HEK293 (cell line): ENCODE measurements at regions not wholly inside any gene's neighbourhood (a gene's known extent, or its start where the extent isn't known, plus 50 kb on each side); places are given as distances from the start of the nearest gene placed in this dataset.

Source experiments
- CTCF ChIA-PET: fragments of 350-600 bp; formaldehyde crosslinking; extraction: SDS; loops from one replicate; lab custom pipeline; 2021; ENCODE audit warnings: antibody characterized with exemption; lab: Yijun Ruan, JAX
- POLR2A ChIA-PET: fragments of 300-600 bp; formaldehyde crosslinking; extraction: SDS; loops from one replicate; lab custom pipeline; 2020; ENCODE audit warnings: antibody characterized with exemption, inconsistent platforms; lab: Yijun Ruan, JAX
- H3K27ac ChIP-seq: fragments of 200-500 bp; sonication (Bioruptor generic); 2 replicates; pipeline ENCODE4 v1.5.1; 2014; ENCODE audit warnings: low read depth, low read length, control low read depth, inconsistent platforms; ENCODE audit errors: extremely low read depth
- H3K36me3 ChIP-seq, 2 experiments: fragments of 200-500 bp in 1 of 2; sonication (Bioruptor generic) in 1 of 2; 1 replicate in 1 of 2; 2 replicates in 1 of 2; pipeline ENCODE4 v1.5.1; 2014 to 2017; ENCODE audit warnings: inconsistent platforms in 2 of 2, low read length in 2 of 2; ENCODE audit not compliant: control insufficient read depth in 2 of 2, insufficient read depth in 1 of 2
- H3K4me1 ChIP-seq: fragments of 200-500 bp; sonication (Bioruptor generic); 2 replicates; pipeline ENCODE4 v1.5.1; 2014; ENCODE audit warnings: mild to moderate bottlenecking, low read length, inconsistent platforms; ENCODE audit not compliant: control insufficient read depth, insufficient read depth
- H3K4me3 ChIP-seq: 2 replicates; pipeline ENCODE4 v1.5.1; 2011; ENCODE audit warnings: low read depth, mild to moderate bottlenecking, control low read depth, low read length, moderate library complexity
- H3K9me3 ChIP-seq: fragments of 200-500 bp; sonication (Bioruptor generic); 2 replicates; pipeline ENCODE4 v1.5.1; 2014; ENCODE audit warnings: low read depth, low read length, inconsistent platforms; ENCODE audit not compliant: control insufficient read depth, insufficient read depth
- FEZF1 ChIP-seq: fragments of 450-650 bp; formaldehyde crosslinking; IDR thresholded peaks from 2 replicates; pipeline ENCODE4 v1.5.1; 2016; ENCODE audit warnings: missing biosample characterization, missing genetic modification characterization
- KLF10 ChIP-seq: fragments of 450-650 bp; IDR thresholded peaks from 2 replicates; pipeline ENCODE4 v1.5.1; 2018; ENCODE audit warnings: missing biosample characterization, mild to moderate bottlenecking, missing genetic modification characterization
- ZFP69B ChIP-seq: fragments of 450-650 bp; formaldehyde crosslinking; IDR thresholded peaks from 2 replicates; pipeline ENCODE4 v1.5.1; 2016; ENCODE audit warnings: missing biosample characterization, missing genetic modification characterization
- ZNF121 ChIP-seq: fragments of 450-650 bp; formaldehyde crosslinking; IDR thresholded peaks from 2 replicates; pipeline ENCODE4 v1.5.1; 2016; ENCODE audit warnings: missing biosample characterization, missing genetic modification characterization
- ZNF175 ChIP-seq: fragments of 450-650 bp; formaldehyde crosslinking; IDR thresholded peaks from 2 replicates; pipeline ENCODE4 v1.5.1; 2016; ENCODE audit warnings: missing biosample characterization, missing genetic modification characterization
- ZNF211 ChIP-seq: fragments of 450-650 bp; formaldehyde crosslinking; IDR thresholded peaks from 2 replicates; pipeline ENCODE4 v1.5.1; 2016; ENCODE audit warnings: low read depth, missing biosample characterization, missing genetic modification characterization
- ZNF239 ChIP-seq: fragments of 450-650 bp; formaldehyde crosslinking; IDR thresholded peaks from 2 replicates; pipeline ENCODE4 v1.5.1; 2016; ENCODE audit warnings: missing biosample characterization, missing genetic modification characterization
- ZNF266 ChIP-seq: fragments of 450-650 bp; formaldehyde crosslinking; IDR thresholded peaks from 2 replicates; pipeline ENCODE4 v1.5.1; 2016; ENCODE audit warnings: missing biosample characterization, missing genetic modification characterization, low read depth
- ZNF548 ChIP-seq: fragments of 450-650 bp; formaldehyde crosslinking; IDR thresholded peaks from 2 replicates; pipeline ENCODE4 v1.5.1; 2016; ENCODE audit warnings: missing biosample characterization, missing genetic modification characterization
- ZNF555 ChIP-seq: fragments of 450-650 bp; formaldehyde crosslinking; conservative IDR thresholded peaks from 2 replicates; pipeline ENCODE4 v1.5.1; 2017; ENCODE audit warnings: missing biosample characterization, mild to moderate bottlenecking, missing genetic modification characterization, inconsistent platforms
- ZNF571 ChIP-seq: fragments of 450-650 bp; formaldehyde crosslinking; IDR thresholded peaks from 2 replicates; pipeline ENCODE4 v1.5.0; 2017; ENCODE audit warnings: missing biosample characterization, missing genetic modification characterization
- ZNF768 ChIP-seq: fragments of 450-650 bp; formaldehyde crosslinking; IDR thresholded peaks from 2 replicates; pipeline ENCODE4 v1.5.1; 2018; ENCODE audit warnings: missing biosample characterization, mild to moderate bottlenecking, missing genetic modification characterization
- ZNF776 ChIP-seq: fragments of 450-650 bp; formaldehyde crosslinking; IDR thresholded peaks from 2 replicates; pipeline ENCODE4 v1.5.0; 2017; ENCODE audit warnings: missing biosample characterization, missing genetic modification characterization, borderline replicate concordance
- ZNF837 ChIP-seq: fragments of 450-650 bp; formaldehyde crosslinking; IDR thresholded peaks from 2 replicates; pipeline ENCODE4 v1.5.1; 2016; ENCODE audit warnings: missing biosample characterization, missing genetic modification characterization
- TF ChIP-seq, protein P1 (sequence below): fragments of 450-650 bp; formaldehyde crosslinking; IDR thresholded peaks from 2 replicates; pipeline ENCODE4 v1.5.1; 2016; ENCODE audit warnings: missing biosample characterization, missing genetic modification characterization
- TF ChIP-seq, protein P2 (sequence below): fragments of 450-650 bp; formaldehyde crosslinking; IDR thresholded peaks from 2 replicates; pipeline ENCODE4 v1.5.1; 2016; ENCODE audit warnings: missing biosample characterization, missing genetic modification characterization, borderline replicate concordance
- TF ChIP-seq, protein P3 (sequence below): fragments of 450-650 bp; formaldehyde crosslinking; IDR thresholded peaks from 2 replicates; pipeline ENCODE4 v1.5.1; 2016; ENCODE audit warnings: missing biosample characterization, missing genetic modification characterization

DNA sequence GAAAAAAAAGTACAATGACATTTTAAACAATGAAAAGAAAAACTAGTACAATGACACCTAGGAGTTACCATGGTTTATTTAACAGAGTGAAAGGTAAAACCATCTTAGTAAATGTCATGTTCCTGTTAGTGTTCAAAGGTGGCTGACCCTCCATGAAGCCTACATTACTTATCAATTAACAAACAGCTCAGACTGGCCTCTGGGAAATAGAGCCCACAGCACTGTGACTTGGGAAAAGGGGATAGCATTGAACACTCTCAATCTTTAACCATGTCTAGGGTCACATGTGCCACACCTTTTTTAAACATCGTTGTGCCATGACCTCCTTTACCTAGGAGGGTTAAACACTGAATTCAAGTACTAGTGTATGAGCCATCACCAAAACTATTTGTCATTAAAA is 106.3 kb upstream of the SOX5 start:
- CTCF ChIA-PET: no interaction called here
- POLR2A ChIA-PET: no interaction called here
- H3K4me3 ChIP-seq: no peak overlapping the region
- H3K4me1 ChIP-seq: no peaks in the 10 kb centered on the region
- no peak for TF ChIP-seq ZNF175 (tag by site-specific recombination)
- no peak for TF ChIP-seq ZNF239
- TF ChIP-seq FEZF1 (tag by site-specific recombination): no peak
- TF ChIP-seq ZNF768 (tag by site-specific recombination): no peak
- TF ChIP-seq ZNF776 (tag by site-specific recombination): no peak
- no peak for TF ChIP-seq ZNF121 (tag by site-specific recombination)
- no peak for TF ChIP-seq ZNF548
- TF ChIP-seq ZNF266 (tag by site-specific recombination): no peak
- TF ChIP-seq ZNF837: no peak
- no peaks in the 10 kb centered on the region for H3K9me3 ChIP-seq
- H3K36me3 ChIP-seq: no peaks in the 10 kb centered on the region
- H3K27ac ChIP-seq: no peak overlapping the region

DNA sequence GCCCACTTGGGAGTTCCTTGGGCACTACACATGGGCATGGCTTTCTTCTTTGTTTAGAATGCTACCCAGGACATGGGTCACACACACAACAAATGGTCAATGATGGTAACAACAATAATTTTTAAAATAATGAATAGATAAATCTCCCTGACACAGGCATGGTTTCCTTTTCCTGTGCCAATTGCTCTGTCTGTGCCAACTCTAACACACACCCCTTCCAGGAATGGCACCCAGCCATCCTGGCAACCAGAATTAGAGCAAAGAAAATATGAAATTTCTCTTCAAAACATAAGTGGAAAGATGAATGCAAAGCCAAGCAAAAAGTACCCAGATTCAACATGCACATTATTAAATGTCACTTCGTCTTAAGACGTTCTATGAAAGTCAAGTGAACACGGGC is 104.9 kb upstream of the SOX5 start:
- CTCF ChIA-PET: no interaction called here
- no peak for TF ChIP-seq KLF10
- TF ChIP-seq, protein P1, sequence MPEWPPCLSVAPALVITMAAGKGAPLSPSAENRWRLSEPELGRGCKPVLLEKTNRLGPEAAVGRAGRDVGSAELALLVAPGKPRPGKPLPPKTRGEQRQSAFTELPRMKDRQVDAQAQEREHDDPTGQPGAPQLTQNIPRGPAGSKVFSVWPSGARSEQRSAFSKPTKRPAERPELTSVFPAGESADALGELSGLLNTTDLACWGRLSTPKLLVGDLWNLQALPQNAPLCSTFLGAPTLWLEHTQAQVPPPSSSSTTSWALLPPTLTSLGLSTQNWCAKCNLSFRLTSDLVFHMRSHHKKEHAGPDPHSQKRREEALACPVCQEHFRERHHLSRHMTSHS: no peak
- TF ChIP-seq, protein P2, sequence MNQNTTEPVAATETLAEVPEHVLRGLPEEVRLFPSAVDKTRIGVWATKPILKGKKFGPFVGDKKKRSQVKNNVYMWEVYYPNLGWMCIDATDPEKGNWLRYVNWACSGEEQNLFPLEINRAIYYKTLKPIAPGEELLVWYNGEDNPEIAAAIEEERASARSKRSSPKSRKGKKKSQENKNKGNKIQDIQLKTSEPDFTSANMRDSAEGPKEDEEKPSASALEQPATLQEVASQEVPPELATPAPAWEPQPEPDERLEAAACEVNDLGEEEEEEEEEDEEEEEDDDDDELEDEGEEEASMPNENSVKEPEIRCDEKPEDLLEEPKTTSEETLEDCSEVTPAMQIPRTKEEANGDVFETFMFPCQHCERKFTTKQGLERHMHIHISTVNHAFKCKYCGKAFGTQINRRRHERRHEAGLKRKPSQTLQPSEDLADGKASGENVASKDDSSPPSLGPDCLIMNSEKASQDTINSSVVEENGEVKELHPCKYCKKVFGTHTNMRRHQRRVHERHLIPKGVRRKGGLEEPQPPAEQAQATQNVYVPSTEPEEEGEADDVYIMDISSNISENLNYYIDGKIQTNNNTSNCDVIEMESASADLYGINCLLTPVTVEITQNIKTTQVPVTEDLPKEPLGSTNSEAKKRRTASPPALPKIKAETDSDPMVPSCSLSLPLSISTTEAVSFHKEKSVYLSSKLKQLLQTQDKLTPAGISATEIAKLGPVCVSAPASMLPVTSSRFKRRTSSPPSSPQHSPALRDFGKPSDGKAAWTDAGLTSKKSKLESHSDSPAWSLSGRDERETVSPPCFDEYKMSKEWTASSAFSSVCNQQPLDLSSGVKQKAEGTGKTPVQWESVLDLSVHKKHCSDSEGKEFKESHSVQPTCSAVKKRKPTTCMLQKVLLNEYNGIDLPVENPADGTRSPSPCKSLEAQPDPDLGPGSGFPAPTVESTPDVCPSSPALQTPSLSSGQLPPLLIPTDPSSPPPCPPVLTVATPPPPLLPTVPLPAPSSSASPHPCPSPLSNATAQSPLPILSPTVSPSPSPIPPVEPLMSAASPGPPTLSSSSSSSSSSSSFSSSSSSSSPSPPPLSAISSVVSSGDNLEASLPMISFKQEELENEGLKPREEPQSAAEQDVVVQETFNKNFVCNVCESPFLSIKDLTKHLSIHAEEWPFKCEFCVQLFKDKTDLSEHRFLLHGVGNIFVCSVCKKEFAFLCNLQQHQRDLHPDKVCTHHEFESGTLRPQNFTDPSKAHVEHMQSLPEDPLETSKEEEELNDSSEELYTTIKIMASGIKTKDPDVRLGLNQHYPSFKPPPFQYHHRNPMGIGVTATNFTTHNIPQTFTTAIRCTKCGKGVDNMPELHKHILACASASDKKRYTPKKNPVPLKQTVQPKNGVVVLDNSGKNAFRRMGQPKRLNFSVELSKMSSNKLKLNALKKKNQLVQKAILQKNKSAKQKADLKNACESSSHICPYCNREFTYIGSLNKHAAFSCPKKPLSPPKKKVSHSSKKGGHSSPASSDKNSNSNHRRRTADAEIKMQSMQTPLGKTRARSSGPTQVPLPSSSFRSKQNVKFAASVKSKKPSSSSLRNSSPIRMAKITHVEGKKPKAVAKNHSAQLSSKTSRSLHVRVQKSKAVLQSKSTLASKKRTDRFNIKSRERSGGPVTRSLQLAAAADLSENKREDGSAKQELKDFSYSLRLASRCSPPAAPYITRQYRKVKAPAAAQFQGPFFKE (tag by site-specific recombination): no peak
- no peak for TF ChIP-seq ZNF571 (tag by site-specific recombination)
- TF ChIP-seq ZNF555 (tag by site-specific recombination): no peak
- TF ChIP-seq ZNF211: no peak
- no peak for TF ChIP-seq ZFP69B (tag by site-specific recombination)
- TF ChIP-seq, protein P3, sequence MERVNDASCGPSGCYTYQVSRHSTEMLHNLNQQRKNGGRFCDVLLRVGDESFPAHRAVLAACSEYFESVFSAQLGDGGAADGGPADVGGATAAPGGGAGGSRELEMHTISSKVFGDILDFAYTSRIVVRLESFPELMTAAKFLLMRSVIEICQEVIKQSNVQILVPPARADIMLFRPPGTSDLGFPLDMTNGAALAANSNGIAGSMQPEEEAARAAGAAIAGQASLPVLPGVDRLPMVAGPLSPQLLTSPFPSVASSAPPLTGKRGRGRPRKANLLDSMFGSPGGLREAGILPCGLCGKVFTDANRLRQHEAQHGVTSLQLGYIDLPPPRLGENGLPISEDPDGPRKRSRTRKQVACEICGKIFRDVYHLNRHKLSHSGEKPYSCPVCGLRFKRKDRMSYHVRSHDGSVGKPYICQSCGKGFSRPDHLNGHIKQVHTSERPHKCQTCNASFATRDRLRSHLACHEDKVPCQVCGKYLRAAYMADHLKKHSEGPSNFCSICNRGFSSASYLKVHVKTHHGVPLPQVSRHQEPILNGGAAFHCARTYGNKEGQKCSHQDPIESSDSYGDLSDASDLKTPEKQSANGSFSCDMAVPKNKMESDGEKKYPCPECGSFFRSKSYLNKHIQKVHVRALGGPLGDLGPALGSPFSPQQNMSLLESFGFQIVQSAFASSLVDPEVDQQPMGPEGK (tag by site-specific recombination): no peak
- H3K4me1 ChIP-seq: no peaks in the 10 kb centered on the region
- H3K4me3 ChIP-seq: no peak overlapping the region
- no peaks in the 10 kb centered on the region for H3K9me3 ChIP-seq
- H3K36me3 ChIP-seq: no peaks in the 10 kb centered on the region
- POLR2A ChIA-PET: no interaction called here
- H3K27ac ChIP-seq: no peak overlapping the region
